ENCODE measurements at regions not wholly inside any gene's neighbourhood (a gene's known extent, or its start where the extent isn't known, plus 50 kb on each side); places are given as distances from the start of the nearest gene placed in this dataset.
"Not testable (repeated sequence)": the region's sequence is repeated elsewhere in the genome, so short reads cannot be mapped to it uniquely, and the experiment has no call there.

DNA sequence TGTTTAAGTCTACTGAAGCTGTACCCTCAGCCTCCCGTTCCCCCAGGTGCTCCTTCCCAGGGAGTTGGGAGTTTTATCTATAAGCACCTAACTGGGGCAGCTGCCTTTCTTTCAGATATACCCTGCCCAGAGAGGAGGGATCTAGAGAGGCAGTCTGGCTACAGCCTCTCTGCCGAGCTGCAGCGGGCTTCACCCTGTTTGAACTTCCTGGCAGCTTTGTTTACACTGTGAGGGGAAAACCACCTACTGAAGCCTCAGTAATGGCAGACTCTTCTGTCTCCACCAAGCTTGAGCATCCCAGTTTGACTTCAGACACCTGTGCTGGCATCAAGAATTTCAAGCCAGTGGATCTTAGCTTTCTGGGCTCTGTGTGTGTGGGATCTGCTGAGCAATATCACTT lies 122.5 kb downstream of the MAGEE1 start:
- TF ChIP-seq POLR2A (IDR thresholded peaks at IDR 0.05) = no peak
- TF ChIP-seq, protein P1, sequence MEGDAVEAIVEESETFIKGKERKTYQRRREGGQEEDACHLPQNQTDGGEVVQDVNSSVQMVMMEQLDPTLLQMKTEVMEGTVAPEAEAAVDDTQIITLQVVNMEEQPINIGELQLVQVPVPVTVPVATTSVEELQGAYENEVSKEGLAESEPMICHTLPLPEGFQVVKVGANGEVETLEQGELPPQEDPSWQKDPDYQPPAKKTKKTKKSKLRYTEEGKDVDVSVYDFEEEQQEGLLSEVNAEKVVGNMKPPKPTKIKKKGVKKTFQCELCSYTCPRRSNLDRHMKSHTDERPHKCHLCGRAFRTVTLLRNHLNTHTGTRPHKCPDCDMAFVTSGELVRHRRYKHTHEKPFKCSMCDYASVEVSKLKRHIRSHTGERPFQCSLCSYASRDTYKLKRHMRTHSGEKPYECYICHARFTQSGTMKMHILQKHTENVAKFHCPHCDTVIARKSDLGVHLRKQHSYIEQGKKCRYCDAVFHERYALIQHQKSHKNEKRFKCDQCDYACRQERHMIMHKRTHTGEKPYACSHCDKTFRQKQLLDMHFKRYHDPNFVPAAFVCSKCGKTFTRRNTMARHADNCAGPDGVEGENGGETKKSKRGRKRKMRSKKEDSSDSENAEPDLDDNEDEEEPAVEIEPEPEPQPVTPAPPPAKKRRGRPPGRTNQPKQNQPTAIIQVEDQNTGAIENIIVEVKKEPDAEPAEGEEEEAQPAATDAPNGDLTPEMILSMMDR (IDR thresholded peaks at IDR 0.05) = no peak
- no peak for TF ChIP-seq POLR2AphosphoS5 (IDR thresholded peaks at IDR 0.05)
- no peaks in the 10 kb centered on the region for H3K27me3 ChIP-seq
- no peak overlapping the region for H3K4me3 ChIP-seq
- intact Hi-C loops (cut with DNase I; ENCODE audit: low total_unique reads) = no loop called here
- no peaks in the 10 kb centered on the region for H3K36me3 ChIP-seq
- no peak for DNase-seq (ENCODE audit: low spot score in 2 of 2)
- peaks cover 29 to 42% of the 10 kb centered on the region in 2 donors for H3K9me3 ChIP-seq
- H3K4me1 ChIP-seq = no peaks in the 10 kb centered on the region
- no peak overlapping the region for H3K27ac ChIP-seq

DNA sequence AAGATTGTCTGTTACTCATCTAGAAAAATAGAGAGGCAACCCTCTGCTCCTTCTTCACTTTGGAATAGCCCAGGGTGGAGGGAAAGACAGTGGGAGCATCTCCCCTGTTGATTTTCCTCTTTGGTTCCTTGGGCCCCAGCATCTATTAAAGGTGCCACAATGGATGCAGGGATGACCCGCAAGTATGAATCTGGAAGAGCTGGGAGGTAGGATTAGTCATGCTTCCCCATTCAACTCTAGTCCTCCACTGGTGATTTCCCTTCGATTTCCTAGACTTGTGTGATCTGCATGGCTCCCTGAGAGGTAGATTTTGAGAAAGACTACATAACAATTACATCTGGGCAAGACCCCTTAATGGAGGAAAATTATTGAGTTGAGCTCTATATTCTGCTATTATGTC lies 127.8 kb downstream of the MAGEE1 start:
- no peak overlapping the region for H3K27ac ChIP-seq
- no peaks in the 10 kb centered on the region for H3K27me3 ChIP-seq
- intact Hi-C loops (cut with DNase I; ENCODE audit: low total_unique reads) = no loop called here
- H3K36me3 ChIP-seq = no peaks in the 10 kb centered on the region
- H3K4me1 ChIP-seq = no peaks in the 10 kb centered on the region
- DNase-seq (ENCODE audit: low spot score in 2 of 2) = no peak
- H3K9me3 ChIP-seq = peaks cover 55 to 77% of the 10 kb centered on the region in 2 donors
- no peak overlapping the region for H3K4me3 ChIP-seq
- TF ChIP-seq, protein P1 (IDR thresholded peaks at IDR 0.05) = no peak
- TF ChIP-seq POLR2A (IDR thresholded peaks at IDR 0.05) = no peak

DNA sequence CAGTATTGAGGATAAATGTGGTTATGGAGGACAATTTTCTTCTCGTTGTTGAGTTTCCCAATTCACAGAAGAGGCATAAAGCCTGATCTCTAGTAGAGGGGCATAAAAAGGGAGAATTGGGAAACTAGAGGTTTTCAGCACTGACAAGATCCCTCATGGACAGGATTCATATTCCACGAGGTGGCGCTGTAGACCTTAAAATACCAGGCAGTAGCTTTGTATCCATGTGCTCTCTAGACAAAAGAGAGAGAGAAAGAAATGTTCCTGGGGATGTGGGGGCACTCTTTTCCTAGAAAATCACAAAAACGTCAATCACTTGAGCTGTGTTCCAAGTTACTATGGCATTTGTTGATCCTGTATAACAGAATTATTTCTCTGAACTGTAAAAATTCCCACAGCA lies 128.3 kb downstream of the MAGEE1 start:
- Histone ChIP-seq H3K36me3 (no peaks in the 10 kb centered on the region), H3K4me1 (no peaks in the 10 kb centered on the region), H3K27me3 (no peaks in the 10 kb centered on the region), H3K9me3 (peaks cover 55 to 78% of the 10 kb centered on the region in 2 donors), H3K4me3 (no peak overlapping the region), H3K27ac (no peak overlapping the region)
- no peak for DNase-seq (ENCODE audit: low spot score in 2 of 2)
- no peak for TF ChIP-seq POLR2A (IDR thresholded peaks at IDR 0.05)
- no peak for TF ChIP-seq POLR2AphosphoS5 (IDR thresholded peaks at IDR 0.05)
- TF ChIP-seq, protein P1 (IDR thresholded peaks at IDR 0.05) = no peak
- intact Hi-C loops (cut with DNase I; ENCODE audit: low total_unique reads) = no loop called here

DNA sequence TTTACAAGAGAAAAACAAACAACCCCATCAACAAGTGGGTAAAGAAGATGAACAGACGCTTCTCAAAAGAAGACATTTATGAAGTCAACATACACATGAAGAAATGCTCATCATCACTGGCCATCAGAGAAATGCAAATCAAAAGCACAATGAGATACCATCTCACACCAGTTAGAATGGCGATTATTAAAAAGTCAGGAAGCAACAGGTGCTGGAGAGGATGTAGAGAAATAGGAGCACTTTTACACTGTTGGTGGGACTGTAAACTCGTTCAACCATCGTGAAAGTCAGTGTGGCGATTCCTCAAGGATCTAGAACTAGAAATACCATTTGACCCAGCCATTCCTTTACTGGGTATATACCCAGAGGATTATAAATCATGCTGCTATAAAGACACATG lies 137.3 kb downstream of the MAGEE1 start:
- H3K4me1 ChIP-seq; H3K27ac ChIP-seq; intact Hi-C loops (cut with DNase I; ENCODE audit: low total_unique reads); DNase-seq (ENCODE audit: low spot score in 2 of 2); H3K36me3 ChIP-seq; H3K27me3 ChIP-seq; H3K4me3 ChIP-seq: not testable (repeated sequence)
- H3K9me3 ChIP-seq = peaks cover 15 to 62% of the 10 kb centered on the region in 2 donors

DNA sequence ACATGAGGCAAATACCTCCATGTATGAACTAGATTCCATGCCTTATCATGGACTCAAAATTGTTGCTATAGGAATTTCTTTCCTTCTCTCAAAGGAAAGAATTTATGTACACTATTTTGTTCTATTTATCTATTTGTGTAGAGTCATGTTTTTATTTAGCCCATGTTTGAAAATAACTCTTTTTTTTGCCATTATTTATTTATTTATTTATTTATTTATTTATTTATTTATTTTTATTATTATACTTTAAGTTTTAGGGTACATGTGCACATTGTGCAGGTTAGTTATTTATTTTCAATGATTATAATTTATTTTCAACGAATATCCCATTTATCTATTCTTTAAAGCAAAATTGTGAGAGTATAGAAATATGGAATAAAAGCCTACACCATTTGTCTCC lies 177.9 kb downstream of the MAGEE1 start:
- Histone ChIP-seq H3K27ac (no peak overlapping the region), H3K9me3 (peaks cover 0 to 23% of the 10 kb centered on the region in 2 donors), H3K36me3 (no peaks in the 10 kb centered on the region), H3K4me1 (no peaks in the 10 kb centered on the region), H3K4me3 (no peak overlapping the region), H3K27me3 (peaks cover 0 to 11% of the 10 kb centered on the region in 2 donors)
- intact Hi-C loops (cut with DNase I; ENCODE audit: low total_unique reads) = no loop called here
- TF ChIP-seq POLR2AphosphoS5 (IDR thresholded peaks at IDR 0.05) (no peak), POLR2A (IDR thresholded peaks at IDR 0.05) (no peak)
- TF ChIP-seq, protein P1 (IDR thresholded peaks at IDR 0.05) = no peak
- DNase-seq (ENCODE audit: low spot score in 2 of 2) = no peak

DNA sequence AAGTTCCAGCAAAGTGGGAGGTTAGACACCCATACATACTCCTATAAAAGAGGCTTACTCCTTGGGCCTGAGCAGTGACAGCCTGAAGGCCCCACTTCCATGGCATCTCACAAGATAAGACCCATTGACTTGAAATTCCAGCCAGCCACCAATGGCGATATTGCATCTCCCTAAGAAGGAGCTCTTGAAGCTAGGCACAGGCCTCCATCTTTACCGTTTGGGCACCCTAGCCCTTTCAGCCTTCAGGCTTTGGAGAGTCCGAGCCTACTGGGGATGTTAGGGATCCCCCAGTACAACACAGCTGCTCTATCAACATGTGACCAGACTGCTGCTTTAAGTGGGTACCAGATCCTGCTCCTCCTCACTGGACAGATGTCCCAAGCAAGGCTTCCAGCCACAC lies 189.5 kb downstream of the MAGEE1 start:
- Histone ChIP-seq H3K27me3 (no peaks in the 10 kb centered on the region), H3K27ac (no peak overlapping the region), H3K4me1 (no peaks in the 10 kb centered on the region), H3K9me3 (peaks cover 12 to 58% of the 10 kb centered on the region in 2 donors), H3K36me3 (no peaks in the 10 kb centered on the region), H3K4me3 (no peak overlapping the region)
- DNase-seq (ENCODE audit: low spot score in 2 of 2) = no peak
- intact Hi-C loops (cut with DNase I; ENCODE audit: low total_unique reads) = no loop called here
- no peak for TF ChIP-seq POLR2AphosphoS5 (IDR thresholded peaks at IDR 0.05)

Measured in breast epithelium (tissue), 4 donors.